ENCODE measurements at regions not wholly inside any gene's neighbourhood (a gene's known extent, or its start where the extent isn't known, plus 50 kb on each side); places are given as distances from the start of the nearest gene placed in this dataset.

GRCh38 chr2:212845941-212846340 lies 305.5 kb downstream of the IKZF2 start:
- no peak for FAIRE-seq
- no peaks in the 10 kb centered on the region for H3K4me1 ChIP-seq (replicated peaks in 1 of 2; ENCODE audit: control insufficient read depth in 2 of 2, insufficient read depth in 2 of 2, low read length in 2 of 2)
- no peak for TF ChIP-seq RUNX1 (IDR thresholded peaks at IDR 0.05; ENCODE audit: low read depth)
- TF ChIP-seq ZNF224 (CRISPR knock-in tag; IDR thresholded peaks at IDR 0.05) = no peak
- no peak for TF ChIP-seq TCF7L2 (IDR thresholded peaks at IDR 0.05; ENCODE audit: low read depth, low read length)
- no peak for TF ChIP-seq MEIS2 (IDR thresholded peaks at IDR 0.05; ENCODE audit: partially characterized antibody)
- no peak for TF ChIP-seq VEZF1 (CRISPR knock-in tag; IDR thresholded peaks at IDR 0.05)
- TF ChIP-seq PHF8 (IDR thresholded peaks at IDR 0.05; ENCODE audit: borderline replicate concordance, low read length) = no peak
- no peak for TF ChIP-seq MCM3 (IDR thresholded peaks at IDR 0.05)
- TF ChIP-seq DPF2 (IDR thresholded peaks at IDR 0.05) = no peak
- no peak for TF ChIP-seq KLF1 (tag; IDR thresholded peaks at IDR 0.05)
- no peak for TF ChIP-seq ZZZ3 (IDR thresholded peaks at IDR 0.05)
- TF ChIP-seq CREBBP (IDR thresholded peaks at IDR 0.05; ENCODE audit: low read depth, low read length) = no peak
- TF ChIP-seq ZNF740 (CRISPR knock-in tag; IDR thresholded peaks at IDR 0.05) = no peak
- TF ChIP-seq ZNF740 (tag; IDR thresholded peaks at IDR 0.05) = no peak
- no peak for TF ChIP-seq ZNF79 (CRISPR knock-in tag; IDR thresholded peaks at IDR 0.05; ENCODE audit: low read depth)
- TF ChIP-seq RFX7 (CRISPR knock-in tag; IDR thresholded peaks at IDR 0.05) = no peak
- no peak for TF ChIP-seq THRAP3 (IDR thresholded peaks at IDR 0.05; ENCODE audit: borderline replicate concordance)
- TF ChIP-seq ZNF23 (CRISPR knock-in tag; IDR thresholded peaks at IDR 0.05) = no peak
- no peak overlapping the region for H3K9ac ChIP-seq (ENCODE audit: insufficient read depth in 1 of 2, low read depth in 2 of 2, low read length in 2 of 2)
- no TSS peak for BruUV-seq (replicated peaks)
- H3K36me3 ChIP-seq (ENCODE audit: control insufficient read depth, insufficient read depth, low read length) = no peaks in the 10 kb centered on the region
- H3K27ac ChIP-seq (ENCODE audit: extremely low read depth, low read depth, low read length) = no peak overlapping the region
- in situ Hi-C loops (cut with MboI) = no loop called here
- POLR2A ChIA-PET = no interaction called here
- no peak for DNase-seq (ENCODE audit: extremely low read depth in 1 of 4, low spot score in 3 of 4)
- 0% methylated on average over 4 of the region's 4 CpGs for WGBS (ENCODE audit: insufficient coverage, low coverage, missing lambda C conversion rate)
- no peaks in the 10 kb centered on the region for H3K9me1 ChIP-seq (ENCODE audit: control insufficient read depth, insufficient read depth, low read length)
- no peak overlapping the region for H3K4me2 ChIP-seq (ENCODE audit: insufficient read depth, low read length)
- H3K9me3 ChIP-seq (replicated peaks; ENCODE audit: control insufficient read depth, insufficient read depth, low read depth, low read length) = no peaks in the 10 kb centered on the region
- intact Hi-C loops (cut with micrococcal nuclease) = no loop called here
- H3K4me3 ChIP-seq = no peak overlapping the region
- CTCF ChIA-PET (ENCODE audit: low intra/inter-chr PET ratio) = no interaction called here
- H3K27me3 ChIP-seq (ENCODE audit: control insufficient read depth in 2 of 2, insufficient read depth in 2 of 2, low read length in 2 of 2) = no peaks in the 10 kb centered on the region
- ATAC-seq = no peak
- no peaks in the 10 kb centered on the region for H4K20me1 ChIP-seq (replicated peaks; ENCODE audit: control insufficient read depth, insufficient read depth, low read length)
- no peaks in the 10 kb centered on the region for H3K79me2 ChIP-seq (ENCODE audit: control insufficient read depth, insufficient read depth, low read length)
- H2AFZ ChIP-seq (ENCODE audit: low read depth, low read length) = no peak overlapping the region

Measured in K562 (cell line).